Nephron (organoid): ENCODE measurements at regions not wholly inside any gene's neighbourhood (a gene's known extent, or its start where the extent isn't known, plus 50 kb on each side); places are given as distances from the start of the nearest gene placed in this dataset.

ENCODE experiments used
- H3K27ac Mint-ChIP-seq, 3 experiments: 2 replicates each; pipeline ENCODE4 v1.8.0; 2020; ENCODE audit warnings: mixed read lengths in 3 of 3, mild to moderate bottlenecking in 2 of 3, moderate library complexity in 1 of 3
- H3K27me3 Mint-ChIP-seq: 2 replicates; pipeline ENCODE4 v1.8.0; 2021; ENCODE audit warnings: low read depth, mild to moderate bottlenecking, moderate library complexity, mixed read lengths
- H3K36me3 Mint-ChIP-seq: 2 replicates; pipeline ENCODE4 v1.8.0; 2020; ENCODE audit warnings: low read depth, mixed read lengths
- H3K4me1 Mint-ChIP-seq: 2 replicates; pipeline ENCODE4 v1.8.0; 2020; ENCODE audit warnings: mixed read lengths
- H3K4me3 Mint-ChIP-seq, 3 experiments: 2 replicates each; pipeline ENCODE4 v1.8.0; 2020; ENCODE audit warnings: mild to moderate bottlenecking in 3 of 3, mixed read lengths in 3 of 3, moderate library complexity in 2 of 3
- H3K9me3 Mint-ChIP-seq: 2 replicates; pipeline ENCODE4 v1.8.0; 2020; ENCODE audit warnings: mixed read lengths
- CTCF ChIP-seq, 3 experiments: fragments of 200-600 bp; sonication (generic); IDR thresholded peaks; one replicate each; pipeline ENCODE4 v1.5.0; 2021; ENCODE audit warnings: antibody characterized with exemption in 3 of 3; ENCODE audit not compliant: unreplicated experiment in 3 of 3

- no peaks in the 10 kb centered on the region for H3K27me3 Mint-ChIP-seq
- H3K4me1 Mint-ChIP-seq, result peaks cover 14% of the 10 kb centered on the region
- no peak for TF ChIP-seq CTCF (IDR thresholded peaks at IDR 0.05; ENCODE audit: unreplicated experiment in 3 of 3)
- H3K9me3 Mint-ChIP-seq, result no peaks in the 10 kb centered on the region
- H3K27ac Mint-ChIP-seq, result no peak overlapping the region
- no peaks in the 10 kb centered on the region for H3K36me3 Mint-ChIP-seq
- no peak overlapping the region for H3K4me3 Mint-ChIP-seq
Observed at GRCh38 chr13:66222127-66222526, 1008.0 kb downstream of the PCDH9 start.

DNA sequence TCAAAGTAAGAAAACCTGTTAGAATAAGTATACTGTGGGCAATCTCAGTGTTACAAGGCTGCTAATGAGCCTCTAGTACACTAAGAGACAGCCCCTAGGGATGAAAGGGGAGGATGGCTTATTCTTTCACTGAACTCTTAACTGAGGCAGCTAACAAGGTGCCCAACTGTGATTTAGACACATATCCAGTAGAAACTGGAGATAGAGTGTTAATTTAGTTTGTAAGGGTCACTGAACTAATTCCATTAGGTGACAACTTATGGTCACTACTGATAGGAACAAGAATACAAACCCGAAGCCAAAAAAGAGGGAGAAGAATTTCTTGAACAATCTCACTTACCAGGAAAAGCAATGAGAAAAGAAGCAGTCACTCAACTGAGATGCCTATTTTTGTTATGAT, 1010.6 kb downstream of the PCDH9 start:
- Mint-ChIP-seq H3K9me3 (no peaks in the 10 kb centered on the region), H3K27me3 (no peaks in the 10 kb centered on the region), H3K36me3 (no peaks in the 10 kb centered on the region), H3K4me1 (peaks cover 22% of the 10 kb centered on the region), H3K27ac (peak overlapping the region in 1 of 3 experiments; percentile 29), H3K4me3 (no peak overlapping the region)
- no peak for TF ChIP-seq CTCF (IDR thresholded peaks at IDR 0.05; ENCODE audit: unreplicated experiment in 3 of 3)

DNA sequence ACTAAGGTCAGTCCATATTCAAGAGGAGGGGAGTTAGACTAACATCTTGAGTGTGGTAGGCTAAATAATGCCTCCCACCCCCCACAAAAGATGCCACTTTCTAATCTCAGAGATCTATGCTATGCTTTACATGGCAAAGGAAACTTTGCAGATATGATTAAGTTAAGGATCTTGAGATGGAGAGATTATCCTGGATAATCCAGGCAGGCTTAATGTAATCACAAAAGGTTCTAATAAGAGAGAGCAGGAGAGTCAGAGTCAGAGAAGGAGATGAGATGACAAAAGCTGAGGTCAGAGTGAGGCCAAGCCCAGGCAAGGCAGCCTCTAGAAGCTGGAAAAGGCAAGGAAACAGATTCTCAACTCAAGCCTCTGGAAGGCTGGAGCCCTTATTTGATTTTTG, 1011.6 kb downstream of the PCDH9 start:
- Mint-ChIP-seq H3K4me3 (no peak overlapping the region), H3K4me1 (peaks cover 13% of the 10 kb centered on the region), H3K36me3 (no peaks in the 10 kb centered on the region)

GRCh38 chr13:66216728-66217127, 1013.4 kb downstream of the PCDH9 start:
- peak overlapping the region; percentile 18 to 30 (median 19) for H3K27ac Mint-ChIP-seq
- peaks cover 13% of the 10 kb centered on the region for H3K4me1 Mint-ChIP-seq
- H3K4me3 Mint-ChIP-seq, result no peak overlapping the region
- H3K27me3 Mint-ChIP-seq, result no peaks in the 10 kb centered on the region
- H3K36me3 Mint-ChIP-seq, result no peaks in the 10 kb centered on the region
- TF ChIP-seq CTCF (IDR thresholded peaks at IDR 0.05; ENCODE audit: unreplicated experiment in 3 of 3), result no peak
- H3K9me3 Mint-ChIP-seq, result no peaks in the 10 kb centered on the region

More for the DNA sequence above, 1011.6 kb downstream of the PCDH9 start:
- H3K27me3 Mint-ChIP-seq, result no peaks in the 10 kb centered on the region
- no peaks in the 10 kb centered on the region for H3K9me3 Mint-ChIP-seq
- no peak for TF ChIP-seq CTCF (IDR thresholded peaks at IDR 0.05; ENCODE audit: unreplicated experiment in 3 of 3)
- no peak overlapping the region for H3K27ac Mint-ChIP-seq

DNA sequence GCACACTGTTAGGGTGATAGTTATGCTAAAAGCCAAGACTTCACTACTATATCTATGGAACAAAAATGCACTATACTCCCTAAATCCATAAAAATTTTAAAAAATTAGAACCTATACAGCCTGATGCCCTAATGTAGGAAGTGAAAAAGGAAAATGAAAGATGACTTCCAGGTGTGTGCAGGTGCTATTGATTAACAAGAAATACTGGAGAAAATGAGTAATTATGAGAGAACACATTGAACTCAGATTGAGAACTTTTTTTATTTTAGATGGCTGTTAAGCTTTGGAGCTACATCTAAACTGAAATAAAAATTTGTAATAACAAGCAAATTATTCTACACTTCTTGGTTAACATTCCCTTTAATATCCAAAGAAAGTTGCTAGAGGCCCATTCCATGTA, 1015.7 kb downstream of the PCDH9 start:
- Mint-ChIP-seq H3K36me3 (no peaks in the 10 kb centered on the region), H3K4me1 (peaks cover 11% of the 10 kb centered on the region), H3K9me3 (no peaks in the 10 kb centered on the region), H3K4me3 (no peak overlapping the region), H3K27ac (no peak overlapping the region), H3K27me3 (no peaks in the 10 kb centered on the region)
- TF ChIP-seq CTCF (IDR thresholded peaks at IDR 0.05; ENCODE audit: unreplicated experiment in 3 of 3), result no peak

GRCh38 chr13:66212511-66212910, 1017.6 kb downstream of the PCDH9 start:
- no peak overlapping the region for H3K4me3 Mint-ChIP-seq
- no peaks in the 10 kb centered on the region for H3K36me3 Mint-ChIP-seq
- no peaks in the 10 kb centered on the region for H3K27me3 Mint-ChIP-seq
- H3K27ac Mint-ChIP-seq, result no peak overlapping the region
- TF ChIP-seq CTCF (IDR thresholded peaks at IDR 0.05; ENCODE audit: unreplicated experiment in 3 of 3), result no peak
- H3K4me1 Mint-ChIP-seq, result peaks cover 9% of the 10 kb centered on the region
- no peaks in the 10 kb centered on the region for H3K9me3 Mint-ChIP-seq
